Liver (tissue), 7 donors: ENCODE measurements at regions not wholly inside any gene's neighbourhood (a gene's known extent, or its start where the extent isn't known, plus 50 kb on each side); places are given as distances from the start of the nearest gene placed in this dataset.

Experiments
- DNase-seq: peaks from one replicate; pipeline ENCODE4 v3.0.0-alpha.2; 2017; ENCODE audit warnings: low spot score
- H3K27ac ChIP-seq, 2 donors: one replicate each; pipeline ENCODE4 v1.7.0; 2013; ENCODE audit warnings: inconsistent platforms in 2 of 2, low read length in 2 of 2, control low read depth in 1 of 2, low read depth in 1 of 2, mild to moderate bottlenecking in 1 of 2
- H3K27me3 ChIP-seq, 4 donors: one replicate each; pipeline versions ENCODE4 v1.6.1 to v1.7.0; 2013; ENCODE audit warnings: low read length in 3 of 4, inconsistent platforms in 1 of 4, mild to moderate bottlenecking in 1 of 4, moderate library complexity in 1 of 4; ENCODE audit not compliant: control insufficient read depth in 4 of 4, insufficient read depth in 4 of 4
- H3K36me3 ChIP-seq, 4 donors: one replicate each; pipeline versions ENCODE4 v1.6.1 to v1.7.0; 2013; ENCODE audit warnings: low read length in 3 of 4, mild to moderate bottlenecking in 3 of 4, low read depth in 1 of 4, moderate library complexity in 1 of 4; ENCODE audit not compliant: control insufficient read depth in 4 of 4, insufficient read depth in 3 of 4
- H3K4me1 ChIP-seq, 4 donors: one replicate each; pipeline versions ENCODE4 v1.6.1 to v1.7.0; 2013; ENCODE audit warnings: low read length in 3 of 4, mild to moderate bottlenecking in 3 of 4, moderate library complexity in 1 of 4; ENCODE audit not compliant: control insufficient read depth in 4 of 4, insufficient read depth in 4 of 4
- H3K4me3 ChIP-seq, 3 donors: one replicate each; pipeline versions ENCODE4 v1.6.1 to v1.7.0; 2013; ENCODE audit warnings: low read length in 3 of 3, control low read depth in 1 of 3, low read depth in 1 of 3, mild to moderate bottlenecking in 1 of 3
- H3K9ac ChIP-seq, 2 donors: one replicate each; pipeline ENCODE4 v1.7.0; 2013; ENCODE audit warnings: low read length in 2 of 2, mild to moderate bottlenecking in 2 of 2, moderate library complexity in 2 of 2, control low read depth in 1 of 2, low read depth in 1 of 2
- H3K9me3 ChIP-seq, 4 donors: one replicate each; pipeline versions ENCODE4 v1.6.1 to v1.7.0; 2013; ENCODE audit warnings: low read length in 3 of 4; ENCODE audit not compliant: control insufficient read depth in 4 of 4
- EGR1 ChIP-seq, 2 donors: IDR thresholded peaks; 2 replicates each; pipeline ENCODE4 v1.6.1; 2016 to 2018; ENCODE audit warnings: antibody characterized with exemption in 2 of 2, low read depth in 2 of 2
- FOXA1 ChIP-seq: IDR thresholded peaks from 2 replicates; pipeline ENCODE4 v1.6.1; 2016; ENCODE audit warnings: antibody characterized with exemption
- FOXA2 ChIP-seq: IDR thresholded peaks from 2 replicates; pipeline ENCODE4 v1.6.1; 2016; ENCODE audit warnings: antibody characterized with exemption
- GABPA ChIP-seq, 2 donors: IDR thresholded peaks in 1 of 2; conservative IDR thresholded peaks in 1 of 2; 2 replicates each; pipeline ENCODE4 v1.6.1; 2016; ENCODE audit warnings: antibody characterized with exemption in 2 of 2, mild to moderate bottlenecking in 1 of 2, moderate library complexity in 1 of 2
- HNF4A ChIP-seq, 2 donors: conservative IDR thresholded peaks; 2 replicates each; pipeline ENCODE4 v1.6.1; 2016; ENCODE audit warnings: antibody characterized with exemption in 2 of 2, mild to moderate bottlenecking in 2 of 2
- HNF4G ChIP-seq: IDR thresholded peaks from 2 replicates; pipeline ENCODE4 v1.6.1; 2016; ENCODE audit warnings: antibody characterized with exemption
- JUND ChIP-seq, 2 donors: IDR thresholded peaks; 2 replicates each; pipeline ENCODE4 v1.6.1; 2016; ENCODE audit warnings: antibody characterized with exemption in 2 of 2
- NR2F2 ChIP-seq: IDR thresholded peaks from 2 replicates; pipeline ENCODE4 v1.6.1; 2016; ENCODE audit warnings: antibody characterized with exemption
- RAD21 ChIP-seq, 2 donors: IDR thresholded peaks; 2 replicates each; pipeline ENCODE4 v1.6.1; 2016; ENCODE audit warnings: antibody characterized with exemption in 2 of 2, mild to moderate bottlenecking in 2 of 2
- RXRA ChIP-seq, 2 donors: IDR thresholded peaks; 2 replicates each; pipeline ENCODE4 v1.6.1; 2017 to 2018; ENCODE audit warnings: antibody characterized with exemption in 2 of 2, mild to moderate bottlenecking in 1 of 2
- SP1 ChIP-seq: IDR thresholded peaks from 2 replicates; pipeline ENCODE4 v1.6.1; 2018; ENCODE audit warnings: antibody characterized with exemption, mild to moderate bottlenecking
- YY1 ChIP-seq: IDR thresholded peaks from 2 replicates; pipeline ENCODE4 v1.6.1; 2016; ENCODE audit warnings: antibody characterized with exemption, mild to moderate bottlenecking
- WGBS: extraction: QIAGEN DNeasy Blood & Tissue Kit; methylation state at CpG from one replicate; pipeline ENCODE4 v1.1.7; 2013; 5-methylcytosine and 5-hydroxymethylcytosine counted together
- TF ChIP-seq, protein P1 (sequence below): IDR thresholded peaks from 2 replicates; pipeline ENCODE4 v1.6.1; 2016; ENCODE audit warnings: antibody characterized with exemption, mild to moderate bottlenecking
- TF ChIP-seq, protein P2 (sequence below): IDR thresholded peaks from 2 replicates; pipeline ENCODE4 v1.6.1; 2016; ENCODE audit warnings: antibody characterized with exemption
- TF ChIP-seq, protein P3 (sequence below): IDR thresholded peaks from 2 replicates; pipeline ENCODE4 v1.6.1; 2016; ENCODE audit warnings: antibody characterized with exemption
- donor health status: healthy.
- donor health status: healthy.
- donor health status: healthy.
- donor health status: healthy.

DNA sequence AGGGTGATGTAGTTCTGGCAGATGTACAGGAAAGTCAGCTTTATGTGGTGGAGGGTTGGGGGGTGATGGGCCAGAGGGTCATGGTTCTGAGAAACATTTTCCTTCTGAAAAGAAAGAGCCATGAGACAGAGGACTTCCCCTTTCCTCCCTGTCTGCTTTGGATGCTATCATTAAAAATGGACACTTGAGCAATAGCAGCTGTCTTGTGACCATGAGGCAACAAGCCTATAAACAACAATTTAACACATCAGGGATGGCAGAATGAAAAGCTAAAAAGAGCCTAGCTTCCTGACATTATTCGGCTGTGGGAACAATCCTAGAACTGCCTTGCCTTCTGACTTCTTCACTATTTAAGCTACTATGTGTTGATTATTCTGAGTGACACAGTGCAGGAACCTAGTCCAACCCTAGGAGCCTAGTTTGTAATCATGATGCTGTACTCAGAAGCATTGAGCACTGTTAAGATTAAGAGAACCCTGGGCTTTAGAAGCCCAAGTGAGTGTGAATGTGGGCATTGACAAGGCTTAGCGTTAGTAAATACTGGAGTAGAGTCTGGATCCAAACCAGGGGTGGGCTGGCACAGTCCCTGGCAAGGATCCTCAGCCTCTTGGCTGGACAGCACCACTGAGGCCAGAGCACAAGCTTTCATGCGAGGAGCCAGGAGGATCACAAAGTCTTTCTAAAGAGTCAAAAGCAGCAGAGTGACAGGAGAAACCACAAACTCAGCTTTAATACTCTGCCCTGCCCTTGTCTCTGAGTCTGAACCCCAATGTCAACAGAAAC lies 178.5 kb upstream of the EGFLAM start:
- Histone ChIP-seq H3K9ac (no peak overlapping the region), H3K4me3 (no peak overlapping the region), H3K4me1 (no peaks in the 10 kb centered on the region), H3K27me3 (peaks cover 0 to 4% (median 2%) of the 10 kb centered on the region in 4 donors), H3K36me3 (no peaks in the 10 kb centered on the region), H3K27ac (no peak overlapping the region), H3K9me3 (no peaks in the 10 kb centered on the region)
- TF ChIP-seq FOXA2 (no peak), YY1 (no peak), RXRA (IDR thresholded peaks at IDR 0.05) (no peak), GABPA (IDR thresholded peaks at IDR 0.05 in 1 of 2, conservative IDR thresholded peaks at IDR 0.05 in 1 of 2) (no peak), JUND (IDR thresholded peaks at IDR 0.05) (no peak), EGR1 (IDR thresholded peaks at IDR 0.05; ENCODE audit: low read depth in 2 of 2) (no peak), FOXA1 (no peak), RAD21 (IDR thresholded peaks at IDR 0.05) (no peak), HNF4A (conservative IDR thresholded peaks at IDR 0.05) (no peak), HNF4G (no peak), SP1 (no peak), NR2F2 (no peak)
- TF ChIP-seq, protein P1, sequence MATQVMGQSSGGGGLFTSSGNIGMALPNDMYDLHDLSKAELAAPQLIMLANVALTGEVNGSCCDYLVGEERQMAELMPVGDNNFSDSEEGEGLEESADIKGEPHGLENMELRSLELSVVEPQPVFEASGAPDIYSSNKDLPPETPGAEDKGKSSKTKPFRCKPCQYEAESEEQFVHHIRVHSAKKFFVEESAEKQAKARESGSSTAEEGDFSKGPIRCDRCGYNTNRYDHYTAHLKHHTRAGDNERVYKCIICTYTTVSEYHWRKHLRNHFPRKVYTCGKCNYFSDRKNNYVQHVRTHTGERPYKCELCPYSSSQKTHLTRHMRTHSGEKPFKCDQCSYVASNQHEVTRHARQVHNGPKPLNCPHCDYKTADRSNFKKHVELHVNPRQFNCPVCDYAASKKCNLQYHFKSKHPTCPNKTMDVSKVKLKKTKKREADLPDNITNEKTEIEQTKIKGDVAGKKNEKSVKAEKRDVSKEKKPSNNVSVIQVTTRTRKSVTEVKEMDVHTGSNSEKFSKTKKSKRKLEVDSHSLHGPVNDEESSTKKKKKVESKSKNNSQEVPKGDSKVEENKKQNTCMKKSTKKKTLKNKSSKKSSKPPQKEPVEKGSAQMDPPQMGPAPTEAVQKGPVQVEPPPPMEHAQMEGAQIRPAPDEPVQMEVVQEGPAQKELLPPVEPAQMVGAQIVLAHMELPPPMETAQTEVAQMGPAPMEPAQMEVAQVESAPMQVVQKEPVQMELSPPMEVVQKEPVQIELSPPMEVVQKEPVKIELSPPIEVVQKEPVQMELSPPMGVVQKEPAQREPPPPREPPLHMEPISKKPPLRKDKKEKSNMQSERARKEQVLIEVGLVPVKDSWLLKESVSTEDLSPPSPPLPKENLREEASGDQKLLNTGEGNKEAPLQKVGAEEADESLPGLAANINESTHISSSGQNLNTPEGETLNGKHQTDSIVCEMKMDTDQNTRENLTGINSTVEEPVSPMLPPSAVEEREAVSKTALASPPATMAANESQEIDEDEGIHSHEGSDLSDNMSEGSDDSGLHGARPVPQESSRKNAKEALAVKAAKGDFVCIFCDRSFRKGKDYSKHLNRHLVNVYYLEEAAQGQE = no peak
- TF ChIP-seq, protein P2, sequence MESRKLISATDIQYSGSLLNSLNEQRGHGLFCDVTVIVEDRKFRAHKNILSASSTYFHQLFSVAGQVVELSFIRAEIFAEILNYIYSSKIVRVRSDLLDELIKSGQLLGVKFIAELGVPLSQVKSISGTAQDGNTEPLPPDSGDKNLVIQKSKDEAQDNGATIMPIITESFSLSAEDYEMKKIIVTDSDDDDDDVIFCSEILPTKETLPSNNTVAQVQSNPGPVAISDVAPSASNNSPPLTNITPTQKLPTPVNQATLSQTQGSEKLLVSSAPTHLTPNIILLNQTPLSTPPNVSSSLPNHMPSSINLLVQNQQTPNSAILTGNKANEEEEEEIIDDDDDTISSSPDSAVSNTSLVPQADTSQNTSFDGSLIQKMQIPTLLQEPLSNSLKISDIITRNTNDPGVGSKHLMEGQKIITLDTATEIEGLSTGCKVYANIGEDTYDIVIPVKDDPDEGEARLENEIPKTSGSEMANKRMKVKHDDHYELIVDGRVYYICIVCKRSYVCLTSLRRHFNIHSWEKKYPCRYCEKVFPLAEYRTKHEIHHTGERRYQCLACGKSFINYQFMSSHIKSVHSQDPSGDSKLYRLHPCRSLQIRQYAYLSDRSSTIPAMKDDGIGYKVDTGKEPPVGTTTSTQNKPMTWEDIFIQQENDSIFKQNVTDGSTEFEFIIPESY = no peak
- no peak for DNase-seq
- WGBS = 90% methylated on average over 3 of the region's 3 CpGs

DNA sequence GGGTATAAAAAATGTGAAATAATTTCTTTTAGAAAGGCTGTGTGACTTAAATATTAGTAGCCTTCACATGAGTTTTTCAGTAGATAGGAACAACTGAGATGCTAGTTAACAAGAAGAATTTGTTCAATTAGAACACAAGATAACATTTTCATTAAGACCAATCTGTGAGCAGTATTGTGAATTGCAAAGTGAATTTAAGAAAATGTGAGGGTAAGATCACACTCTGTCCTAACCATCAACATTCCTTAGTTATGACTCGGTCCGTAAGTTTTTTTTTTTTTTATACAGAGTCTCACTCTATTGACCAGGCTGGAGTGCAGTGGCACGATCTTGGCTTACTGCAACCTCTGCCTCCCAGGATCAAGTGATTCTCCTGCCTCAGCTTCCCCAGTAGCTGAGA lies 180.2 kb upstream of the EGFLAM start:
- 89% methylated on average over 3 of the region's 3 CpGs for WGBS
- H3K9me3 ChIP-seq = no peaks in the 10 kb centered on the region
- no peak overlapping the region for H3K4me3 ChIP-seq
- H3K36me3 ChIP-seq = no peaks in the 10 kb centered on the region
- no peak overlapping the region for H3K27ac ChIP-seq
- peaks cover 0 to 2% (median 0%) of the 10 kb centered on the region in 4 donors for H3K27me3 ChIP-seq
- no peak for DNase-seq
- TF ChIP-seq JUND (IDR thresholded peaks at IDR 0.05) = no peak
- TF ChIP-seq, protein P2 = no peak
- TF ChIP-seq YY1 = no peak
- no peak for TF ChIP-seq FOXA2
- no peak for TF ChIP-seq RAD21 (IDR thresholded peaks at IDR 0.05)
- TF ChIP-seq SP1 = no peak
- no peak for TF ChIP-seq FOXA1
- no peak for TF ChIP-seq HNF4A (conservative IDR thresholded peaks at IDR 0.05)
- no peak for TF ChIP-seq NR2F2
- TF ChIP-seq, protein P3, sequence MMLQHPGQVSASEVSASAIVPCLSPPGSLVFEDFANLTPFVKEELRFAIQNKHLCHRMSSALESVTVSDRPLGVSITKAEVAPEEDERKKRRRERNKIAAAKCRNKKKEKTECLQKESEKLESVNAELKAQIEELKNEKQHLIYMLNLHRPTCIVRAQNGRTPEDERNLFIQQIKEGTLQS = no peak
- no peaks in the 10 kb centered on the region for H3K4me1 ChIP-seq
- H3K9ac ChIP-seq = no peak overlapping the region
